ENCODE measurements at regions not wholly inside any gene's neighbourhood (a gene's known extent, or its start where the extent isn't known, plus 50 kb on each side); places are given as distances from the start of the nearest gene placed in this dataset.

DNA sequence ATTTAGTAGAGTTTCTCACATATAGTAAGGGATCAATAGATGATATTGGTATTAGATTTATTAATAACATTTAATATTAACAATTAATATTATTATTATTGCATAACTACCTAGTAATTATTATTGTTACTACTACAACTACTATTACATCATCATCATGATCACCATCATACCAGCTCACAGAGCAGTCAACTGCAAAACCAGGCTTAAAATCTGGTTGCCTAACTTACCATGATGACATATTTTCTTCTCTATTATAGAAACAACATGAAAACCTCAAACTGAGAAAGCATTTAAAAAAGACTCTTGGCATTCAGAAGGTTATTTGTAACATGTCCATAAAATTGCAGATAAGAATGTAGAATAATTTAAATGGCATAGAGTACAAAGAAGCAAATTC, 247.0 kb upstream of the TTC29 start:
- H3K4me3 ChIP-seq (ENCODE audit: low read depth, low read length): no peak overlapping the region
- no peak for DNase-seq (ENCODE audit: low read depth)
- TF ChIP-seq, protein P1, sequence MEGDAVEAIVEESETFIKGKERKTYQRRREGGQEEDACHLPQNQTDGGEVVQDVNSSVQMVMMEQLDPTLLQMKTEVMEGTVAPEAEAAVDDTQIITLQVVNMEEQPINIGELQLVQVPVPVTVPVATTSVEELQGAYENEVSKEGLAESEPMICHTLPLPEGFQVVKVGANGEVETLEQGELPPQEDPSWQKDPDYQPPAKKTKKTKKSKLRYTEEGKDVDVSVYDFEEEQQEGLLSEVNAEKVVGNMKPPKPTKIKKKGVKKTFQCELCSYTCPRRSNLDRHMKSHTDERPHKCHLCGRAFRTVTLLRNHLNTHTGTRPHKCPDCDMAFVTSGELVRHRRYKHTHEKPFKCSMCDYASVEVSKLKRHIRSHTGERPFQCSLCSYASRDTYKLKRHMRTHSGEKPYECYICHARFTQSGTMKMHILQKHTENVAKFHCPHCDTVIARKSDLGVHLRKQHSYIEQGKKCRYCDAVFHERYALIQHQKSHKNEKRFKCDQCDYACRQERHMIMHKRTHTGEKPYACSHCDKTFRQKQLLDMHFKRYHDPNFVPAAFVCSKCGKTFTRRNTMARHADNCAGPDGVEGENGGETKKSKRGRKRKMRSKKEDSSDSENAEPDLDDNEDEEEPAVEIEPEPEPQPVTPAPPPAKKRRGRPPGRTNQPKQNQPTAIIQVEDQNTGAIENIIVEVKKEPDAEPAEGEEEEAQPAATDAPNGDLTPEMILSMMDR (conservative IDR thresholded peaks at IDR 0.05; ENCODE audit: low read depth, low read length): no peak

DNA sequence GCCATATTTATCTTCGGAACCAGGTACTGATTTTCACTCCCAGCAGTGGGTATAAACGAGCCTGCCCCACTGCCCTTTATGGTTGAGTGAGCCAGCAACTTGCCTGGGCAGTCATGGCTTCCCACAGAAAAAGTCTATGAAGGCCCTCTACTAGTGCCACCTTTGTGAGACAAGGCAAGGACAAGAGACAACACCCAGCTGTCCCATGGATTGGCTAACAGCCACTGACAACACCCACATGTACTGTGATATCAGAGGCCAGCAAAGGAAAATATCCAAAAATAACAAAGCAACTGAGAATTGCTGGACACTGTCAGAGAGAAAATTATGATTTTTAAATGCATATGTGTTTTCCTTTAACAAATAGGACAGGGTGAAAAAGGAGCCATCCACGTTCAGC, 248.4 kb upstream of the TTC29 start:
- no peak for DNase-seq (ENCODE audit: low read depth)
- TF ChIP-seq, protein P1 (conservative IDR thresholded peaks at IDR 0.05; ENCODE audit: low read depth, low read length): no peak
- H3K4me3 ChIP-seq (ENCODE audit: low read depth, low read length): no peak overlapping the region

GRCh38 chr4:147194604-147195003, 248.9 kb upstream of the TTC29 start:
- DNase-seq (ENCODE audit: low read depth): no peak
- H3K4me3 ChIP-seq (ENCODE audit: low read depth, low read length): no peak overlapping the region
- TF ChIP-seq, protein P1 (conservative IDR thresholded peaks at IDR 0.05; ENCODE audit: low read depth, low read length): no peak

DNA sequence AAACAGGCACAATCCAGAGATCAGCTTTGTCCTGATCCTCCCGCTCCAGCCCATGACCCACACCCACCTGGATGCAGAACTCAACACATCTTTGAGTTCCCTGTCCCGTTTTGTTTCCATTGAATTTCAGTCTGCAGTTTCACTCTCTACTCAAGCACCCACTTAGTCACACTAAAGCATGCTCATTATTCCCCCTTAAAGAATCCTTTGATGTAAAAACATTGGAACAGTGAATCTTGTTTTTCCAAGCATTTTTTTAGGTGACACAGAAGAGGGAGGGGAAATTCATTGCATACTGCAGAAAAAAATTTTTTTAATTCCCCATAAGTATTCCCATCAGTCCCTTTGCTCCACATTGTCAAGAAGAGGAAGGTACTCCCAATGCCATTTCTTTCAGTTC, 249.7 kb upstream of the TTC29 start:
- TF ChIP-seq, protein P1 (conservative IDR thresholded peaks at IDR 0.05; ENCODE audit: low read depth, low read length): no peak
- H3K4me3 ChIP-seq (ENCODE audit: low read depth, low read length): no peak overlapping the region
- DNase-seq (ENCODE audit: low read depth): no peak

DNA sequence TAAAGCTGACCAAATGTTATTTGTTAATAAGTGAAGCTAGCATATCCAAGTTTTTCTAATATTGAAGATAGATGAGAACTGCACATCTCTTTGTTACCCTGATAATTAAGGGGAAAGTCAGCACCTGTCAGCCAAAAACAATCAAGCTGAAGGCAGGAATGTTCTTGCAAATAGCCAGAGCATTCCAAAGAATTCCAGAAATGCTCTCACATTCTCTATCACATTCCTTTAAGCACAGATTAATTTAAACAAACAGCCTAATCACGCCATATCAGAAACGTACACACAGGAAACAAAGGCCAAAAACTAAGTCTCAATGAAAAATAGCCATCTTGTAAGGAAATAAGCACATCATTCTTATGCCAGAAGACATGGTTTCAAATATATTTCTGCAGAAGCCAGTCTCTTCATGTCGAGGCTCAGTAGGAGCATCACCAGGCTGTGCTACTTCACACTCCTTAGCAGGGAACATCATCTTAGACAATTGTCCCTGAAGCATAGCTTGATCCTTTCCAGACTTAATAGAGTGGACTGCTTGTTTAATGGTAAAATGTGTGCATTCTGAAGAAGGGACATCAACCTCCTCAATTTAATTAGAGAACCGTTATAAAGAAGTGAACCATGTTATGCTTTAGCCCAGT, 252.9 kb upstream of the TTC29 start:
- TF ChIP-seq, protein P1 (conservative IDR thresholded peaks at IDR 0.05; ENCODE audit: low read depth, low read length): no peak
- DNase-seq (ENCODE audit: low read depth): no peak
- no peak overlapping the region for H3K4me3 ChIP-seq (ENCODE audit: low read depth, low read length)

DNA sequence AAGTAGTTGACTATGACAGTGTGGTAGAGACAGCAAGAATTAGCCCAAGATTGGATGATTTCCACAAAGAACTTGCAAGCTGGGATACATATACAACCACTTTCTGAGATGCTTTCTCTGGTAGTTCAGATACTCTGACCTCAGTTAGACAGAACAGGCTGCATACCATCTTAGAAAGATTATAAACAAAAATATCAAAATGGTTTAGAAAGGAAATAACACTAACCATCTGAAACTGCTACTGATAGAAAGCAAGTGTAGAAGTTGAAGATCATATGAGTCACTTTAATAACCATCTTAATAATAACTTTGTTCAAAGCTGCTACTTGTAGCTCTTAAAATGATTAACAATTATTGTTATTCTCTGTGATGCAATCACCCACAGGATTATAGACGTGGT, 255.4 kb upstream of the TTC29 start:
- TF ChIP-seq, protein P1 (conservative IDR thresholded peaks at IDR 0.05; ENCODE audit: low read depth, low read length): no peak
- DNase-seq (ENCODE audit: low read depth): no peak
- no peak overlapping the region for H3K4me3 ChIP-seq (ENCODE audit: low read depth, low read length)

GRCh38 chr4:147206807-147207206, 261.1 kb upstream of the TTC29 start:
- TF ChIP-seq, protein P1 (conservative IDR thresholded peaks at IDR 0.05; ENCODE audit: low read depth, low read length): no peak
- no peak for DNase-seq (ENCODE audit: low read depth)
- no peak overlapping the region for H3K4me3 ChIP-seq (ENCODE audit: low read depth, low read length)
